HEK293 (cell line): ENCODE measurements at regions not wholly inside any gene's neighbourhood (a gene's known extent, or its start where the extent isn't known, plus 50 kb on each side); places are given as distances from the start of the nearest gene placed in this dataset.

Experiments used
- CTCF ChIA-PET: fragments of 350-600 bp; formaldehyde crosslinking; extraction: SDS; loops from one replicate; lab custom pipeline; 2021; ENCODE audit warnings: antibody characterized with exemption; lab: Yijun Ruan, JAX
- POLR2A ChIA-PET: fragments of 300-600 bp; formaldehyde crosslinking; extraction: SDS; loops from one replicate; lab custom pipeline; 2020; ENCODE audit warnings: antibody characterized with exemption, inconsistent platforms; lab: Yijun Ruan, JAX
- H3K27ac ChIP-seq: fragments of 200-500 bp; sonication (Bioruptor generic); 2 replicates; pipeline ENCODE4 v1.5.1; 2014; ENCODE audit warnings: low read depth, low read length, control low read depth, inconsistent platforms; ENCODE audit errors: extremely low read depth
- H3K36me3 ChIP-seq, 2 experiments: fragments of 200-500 bp in 1 of 2; sonication (Bioruptor generic) in 1 of 2; 1 replicate in 1 of 2; 2 replicates in 1 of 2; pipeline ENCODE4 v1.5.1; 2014 to 2017; ENCODE audit warnings: inconsistent platforms in 2 of 2, low read length in 2 of 2; ENCODE audit not compliant: control insufficient read depth in 2 of 2, insufficient read depth in 1 of 2
- H3K4me1 ChIP-seq: fragments of 200-500 bp; sonication (Bioruptor generic); 2 replicates; pipeline ENCODE4 v1.5.1; 2014; ENCODE audit warnings: mild to moderate bottlenecking, low read length, inconsistent platforms; ENCODE audit not compliant: control insufficient read depth, insufficient read depth
- H3K4me3 ChIP-seq: 2 replicates; pipeline ENCODE4 v1.5.1; 2011; ENCODE audit warnings: low read depth, mild to moderate bottlenecking, control low read depth, low read length, moderate library complexity
- H3K9me3 ChIP-seq: fragments of 200-500 bp; sonication (Bioruptor generic); 2 replicates; pipeline ENCODE4 v1.5.1; 2014; ENCODE audit warnings: low read depth, low read length, inconsistent platforms; ENCODE audit not compliant: control insufficient read depth, insufficient read depth
- GLI4 ChIP-seq: fragments of 450-650 bp; formaldehyde crosslinking; IDR thresholded peaks from 2 replicates; pipeline ENCODE4 v1.5.1; 2016; ENCODE audit warnings: missing biosample characterization, missing genetic modification characterization
- GLIS2 ChIP-seq: fragments of 450-650 bp; formaldehyde crosslinking; IDR thresholded peaks from 2 replicates; pipeline ENCODE4 v1.5.1; 2016; ENCODE audit warnings: missing biosample characterization, missing genetic modification characterization
- MZF1 ChIP-seq: fragments of 450-650 bp; formaldehyde crosslinking; IDR thresholded peaks from 2 replicates; pipeline ENCODE4 v1.5.1; 2017; ENCODE audit warnings: missing biosample characterization, missing genetic modification characterization, borderline replicate concordance
- REPIN1 ChIP-seq: fragments of 450-650 bp; formaldehyde crosslinking; IDR thresholded peaks from 2 replicates; pipeline ENCODE4 v1.5.1; 2017; ENCODE audit warnings: missing biosample characterization, missing genetic modification characterization, low read depth
- SCRT1 ChIP-seq: fragments of 450-650 bp; formaldehyde crosslinking; IDR thresholded peaks from 2 replicates; pipeline ENCODE4 v1.5.1; 2016; ENCODE audit warnings: missing biosample characterization, missing genetic modification characterization, borderline replicate concordance
- ZFP37 ChIP-seq: fragments of 450-650 bp; formaldehyde crosslinking; IDR thresholded peaks from 2 replicates; pipeline ENCODE4 v1.5.1; 2016; ENCODE audit warnings: missing biosample characterization, missing genetic modification characterization
- ZIC2 ChIP-seq: fragments of 450-650 bp; formaldehyde crosslinking; IDR thresholded peaks from 2 replicates; pipeline ENCODE4 v1.5.1; 2016; ENCODE audit warnings: missing biosample characterization, missing genetic modification characterization
- ZNF157 ChIP-seq: fragments of 450-650 bp; formaldehyde crosslinking; IDR thresholded peaks from 2 replicates; pipeline ENCODE4 v1.5.1; 2016; ENCODE audit warnings: missing biosample characterization, missing genetic modification characterization
- ZNF175 ChIP-seq: fragments of 450-650 bp; formaldehyde crosslinking; IDR thresholded peaks from 2 replicates; pipeline ENCODE4 v1.5.1; 2016; ENCODE audit warnings: missing biosample characterization, missing genetic modification characterization
- ZNF184 ChIP-seq: fragments of 450-650 bp; IDR thresholded peaks from 2 replicates; pipeline ENCODE4 v1.5.1; 2018; ENCODE audit warnings: missing biosample characterization, mild to moderate bottlenecking, missing genetic modification characterization
- ZNF280D ChIP-seq: fragments of 450-650 bp; formaldehyde crosslinking; IDR thresholded peaks from 2 replicates; pipeline ENCODE4 v1.5.1; 2016; ENCODE audit warnings: missing biosample characterization, missing genetic modification characterization
- ZNF302 ChIP-seq: fragments of 450-650 bp; formaldehyde crosslinking; IDR thresholded peaks from 2 replicates; pipeline ENCODE4 v1.5.1; 2016; ENCODE audit warnings: missing biosample characterization, missing genetic modification characterization, low read depth
- ZNF610 ChIP-seq: fragments of 450-650 bp; formaldehyde crosslinking; IDR thresholded peaks from 2 replicates; pipeline ENCODE4 v1.5.1; 2016; ENCODE audit warnings: missing biosample characterization, missing genetic modification characterization, borderline replicate concordance
- ZNF645 ChIP-seq: fragments of 450-650 bp; formaldehyde crosslinking; IDR thresholded peaks from 2 replicates; pipeline ENCODE4; 2016; ENCODE audit warnings: missing biosample characterization, missing genetic modification characterization
- ZNF776 ChIP-seq: fragments of 450-650 bp; formaldehyde crosslinking; IDR thresholded peaks from 2 replicates; pipeline ENCODE4 v1.5.0; 2017; ENCODE audit warnings: missing biosample characterization, missing genetic modification characterization, borderline replicate concordance
- ZNF791 ChIP-seq: fragments of 450-650 bp; formaldehyde crosslinking; IDR thresholded peaks from 2 replicates; pipeline ENCODE4 v1.5.1; 2016; ENCODE audit warnings: missing biosample characterization, missing genetic modification characterization
- TF ChIP-seq, protein P1 (sequence below): fragments of 450-650 bp; formaldehyde crosslinking; IDR thresholded peaks from 2 replicates; pipeline ENCODE4 v1.5.1; 2016; ENCODE audit warnings: missing biosample characterization, missing genetic modification characterization, borderline replicate concordance
- TF ChIP-seq, protein P2 (sequence below): fragments of 450-650 bp; formaldehyde crosslinking; IDR thresholded peaks from 2 replicates; pipeline ENCODE4 v1.5.1; 2016; ENCODE audit warnings: missing biosample characterization, missing genetic modification characterization

- POLR2A ChIA-PET, result no interaction called here
- TF ChIP-seq SCRT1 (tag by site-specific recombination), result no peak
- H3K4me1 ChIP-seq, result no peaks in the 10 kb centered on the region
- no peaks in the 10 kb centered on the region for H3K9me3 ChIP-seq
- H3K36me3 ChIP-seq, result no peaks in the 10 kb centered on the region
- H3K4me3 ChIP-seq, result no peak overlapping the region
- H3K27ac ChIP-seq, result no peak overlapping the region
- CTCF ChIA-PET, result no interaction called here
These were observed 651.9 kb downstream of the DTWD2 start for GRCh38 chr5:118336468-118336867.

GRCh38 chr5:118327389-118327788 lies 661.0 kb downstream of the DTWD2 start:
- CTCF ChIA-PET, result no interaction called here
- no peak overlapping the region for H3K27ac ChIP-seq
- POLR2A ChIA-PET, result no interaction called here
- H3K36me3 ChIP-seq, result no peaks in the 10 kb centered on the region
- no peaks in the 10 kb centered on the region for H3K4me1 ChIP-seq
- H3K4me3 ChIP-seq, result no peak overlapping the region
- no peaks in the 10 kb centered on the region for H3K9me3 ChIP-seq
- TF ChIP-seq ZFP37 (tag by site-specific recombination), result no peak
- TF ChIP-seq GLIS2, result no peak
- TF ChIP-seq ZNF645, result no peak
- no peak for TF ChIP-seq ZNF157 (tag by site-specific recombination)
- TF ChIP-seq ZNF184 (tag by site-specific recombination), result no peak
- no peak for TF ChIP-seq ZNF610 (tag by site-specific recombination)
- TF ChIP-seq, protein P1, sequence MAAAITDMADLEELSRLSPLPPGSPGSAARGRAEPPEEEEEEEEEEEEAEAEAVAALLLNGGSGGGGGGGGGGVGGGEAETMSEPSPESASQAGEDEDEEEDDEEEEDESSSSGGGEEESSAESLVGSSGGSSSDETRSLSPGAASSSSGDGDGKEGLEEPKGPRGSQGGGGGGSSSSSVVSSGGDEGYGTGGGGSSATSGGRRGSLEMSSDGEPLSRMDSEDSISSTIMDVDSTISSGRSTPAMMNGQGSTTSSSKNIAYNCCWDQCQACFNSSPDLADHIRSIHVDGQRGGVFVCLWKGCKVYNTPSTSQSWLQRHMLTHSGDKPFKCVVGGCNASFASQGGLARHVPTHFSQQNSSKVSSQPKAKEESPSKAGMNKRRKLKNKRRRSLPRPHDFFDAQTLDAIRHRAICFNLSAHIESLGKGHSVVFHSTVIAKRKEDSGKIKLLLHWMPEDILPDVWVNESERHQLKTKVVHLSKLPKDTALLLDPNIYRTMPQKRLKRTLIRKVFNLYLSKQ (tag by site-specific recombination), result no peak
- TF ChIP-seq ZNF791 (tag by site-specific recombination), result no peak
- no peak for TF ChIP-seq REPIN1 (tag by site-specific recombination)
- no peak for TF ChIP-seq ZNF776 (tag by site-specific recombination)
- TF ChIP-seq GLI4 (tag by site-specific recombination), result no peak
- no peak for TF ChIP-seq SCRT1 (tag by site-specific recombination)
- TF ChIP-seq MZF1 (tag by site-specific recombination), result no peak
- TF ChIP-seq, protein P2, sequence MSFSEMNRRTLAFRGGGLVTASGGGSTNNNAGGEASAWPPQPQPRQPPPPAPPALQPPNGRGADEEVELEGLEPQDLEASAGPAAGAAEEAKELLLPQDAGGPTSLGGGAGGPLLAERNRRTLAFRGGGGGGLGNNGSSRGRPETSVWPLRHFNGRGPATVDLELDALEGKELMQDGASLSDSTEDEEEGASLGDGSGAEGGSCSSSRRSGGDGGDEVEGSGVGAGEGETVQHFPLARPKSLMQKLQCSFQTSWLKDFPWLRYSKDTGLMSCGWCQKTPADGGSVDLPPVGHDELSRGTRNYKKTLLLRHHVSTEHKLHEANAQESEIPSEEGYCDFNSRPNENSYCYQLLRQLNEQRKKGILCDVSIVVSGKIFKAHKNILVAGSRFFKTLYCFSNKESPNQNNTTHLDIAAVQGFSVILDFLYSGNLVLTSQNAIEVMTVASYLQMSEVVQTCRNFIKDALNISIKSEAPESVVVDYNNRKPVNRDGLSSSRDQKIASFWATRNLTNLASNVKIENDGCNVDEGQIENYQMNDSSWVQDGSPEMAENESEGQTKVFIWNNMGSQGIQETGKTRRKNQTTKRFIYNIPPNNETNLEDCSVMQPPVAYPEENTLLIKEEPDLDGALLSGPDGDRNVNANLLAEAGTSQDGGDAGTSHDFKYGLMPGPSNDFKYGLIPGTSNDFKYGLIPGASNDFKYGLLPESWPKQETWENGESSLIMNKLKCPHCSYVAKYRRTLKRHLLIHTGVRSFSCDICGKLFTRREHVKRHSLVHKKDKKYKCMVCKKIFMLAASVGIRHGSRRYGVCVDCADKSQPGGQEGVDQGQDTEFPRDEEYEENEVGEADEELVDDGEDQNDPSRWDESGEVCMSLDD (tag by site-specific recombination), result no peak
- no peak for TF ChIP-seq ZNF280D (tag by site-specific recombination)
- no peak for TF ChIP-seq ZNF175
- no peak for TF ChIP-seq ZIC2 (tag by site-specific recombination)
- TF ChIP-seq ZNF302 (tag by site-specific recombination), result no peak
- TF ChIP-seq, all 188 proteins: peak for 0
